Activated B cell treated with CpG ODN at 0.5 μM for 24 hours (primary cell): ENCODE measurements at regions not wholly inside any gene's neighbourhood (a gene's known extent, or its start where the extent isn't known, plus 50 kb on each side); places are given as distances from the start of the nearest gene placed in this dataset.
"Not testable (repeated sequence)": the region's sequence is repeated elsewhere in the genome, so short reads cannot be mapped to it uniquely, and the experiment has no call there.

Experiments used
- ATAC-seq: fragments of 200-7000 bp; cut with Tn5 transposase; one replicate; pipeline ENCODE4 v1.10.0; 2021; ENCODE audit warnings: low read depth, mild to moderate bottlenecking, moderate library complexity
- CTCF ChIA-PET: fragments of 350-600 bp; sonication (Branson Sonifier 250); formaldehyde crosslinking; loops from one replicate; lab custom pipeline; 2021; ENCODE audit warnings: antibody characterized with exemption; lab: Charles Lee
- POLR2A ChIA-PET: fragments of 350-600 bp; sonication (Branson Sonifier 250); formaldehyde crosslinking; loops from one replicate; lab custom pipeline; 2021; ENCODE audit warnings: antibody characterized with exemption; lab: Charles Lee
- DNase-seq: peaks from one replicate; pipeline ENCODE4 v3.0.0; 2022
- H3K27ac Mint-ChIP-seq: one replicate; pipeline ENCODE4 v1.8.0; 2020; ENCODE audit warnings: mixed read lengths
- H3K27me3 Mint-ChIP-seq: one replicate; pipeline ENCODE4 v1.8.0; 2021; ENCODE audit warnings: mixed read lengths
- H3K36me3 Mint-ChIP-seq: one replicate; pipeline ENCODE4 v1.8.0; 2021; ENCODE audit warnings: low read depth, mixed read lengths
- H3K4me1 Mint-ChIP-seq: one replicate; pipeline ENCODE4 v1.8.0; 2021; ENCODE audit warnings: mixed read lengths
- H3K4me3 Mint-ChIP-seq: one replicate; pipeline ENCODE4 v1.8.0; 2020; ENCODE audit warnings: mild to moderate bottlenecking, mixed read lengths
- H3K9me3 Mint-ChIP-seq: one replicate; pipeline ENCODE4 v1.8.0; 2020; ENCODE audit warnings: mixed read lengths
- CTCF ChIP-seq: fragments of 200-600 bp; IDR thresholded peaks from one replicate; pipeline ENCODE4 v1.8.0; 2022; ENCODE audit warnings: antibody characterized with exemption, mild to moderate bottlenecking
- intact Hi-C: fragments of 100-400 bp; cut with micrococcal nuclease; formaldehyde crosslinking; loops from one replicate; pipeline ENCODE4 v1.15.1; 2024

GRCh38 chr12:131231032-131231980, 277.6 kb downstream of the ADGRD1 start:
- Mint-ChIP-seq H3K9me3 (no peaks in the 10 kb centered on the region), H3K36me3 (no peaks in the 10 kb centered on the region), H3K27ac (no peak overlapping the region), H3K27me3 (peaks cover 19% of the 10 kb centered on the region), H3K4me1 (no peaks in the 10 kb centered on the region), H3K4me3 (no peak overlapping the region)
- no peak for DNase-seq
- POLR2A ChIA-PET: no interaction called here
- TF ChIP-seq CTCF: no peak
- no peak for ATAC-seq
- intact Hi-C loops: no loop called here
- CTCF ChIA-PET: no interaction called here

- Mint-ChIP-seq H3K4me3 (no peak overlapping the region), H3K4me1 (no peaks in the 10 kb centered on the region), H3K36me3 (no peaks in the 10 kb centered on the region), H3K27me3 (peaks cover 22% of the 10 kb centered on the region), H3K9me3 (no peaks in the 10 kb centered on the region), H3K27ac (no peak overlapping the region)
- DNase-seq: no peak
- ChIA-PET CTCF (no interaction called here), POLR2A (no interaction called here)
- TF ChIP-seq CTCF: no peak
- intact Hi-C loops: no loop called here
- ATAC-seq: no peak
These were observed 278.3 kb downstream of the ADGRD1 start for GRCh38 chr12:131232036-131232435.

GRCh38 chr12:131232872-131233271, 279.2 kb downstream of the ADGRD1 start:
- H3K36me3 Mint-ChIP-seq, H3K4me3 Mint-ChIP-seq, DNase-seq, ATAC-seq, H3K9me3 Mint-ChIP-seq, H3K27ac Mint-ChIP-seq, H3K4me1 Mint-ChIP-seq, POLR2A ChIA-PET, CTCF ChIA-PET, intact Hi-C loops: not testable (repeated sequence)
- peaks cover 25% of the 10 kb centered on the region for H3K27me3 Mint-ChIP-seq

- POLR2A ChIA-PET, H3K4me1 Mint-ChIP-seq, intact Hi-C loops, CTCF ChIA-PET, ATAC-seq, H3K36me3 Mint-ChIP-seq, H3K9me3 Mint-ChIP-seq, DNase-seq, H3K4me3 Mint-ChIP-seq, H3K27ac Mint-ChIP-seq: not testable (repeated sequence)
- peaks cover 16% of the 10 kb centered on the region for H3K27me3 Mint-ChIP-seq
These were observed 280.4 kb downstream of the ADGRD1 start for GRCh38 chr12:131233850-131234789.

GRCh38 chr12:131234841-131235271, 281.1 kb downstream of the ADGRD1 start:
- POLR2A ChIA-PET, DNase-seq, H3K9me3 Mint-ChIP-seq, H3K27ac Mint-ChIP-seq, H3K4me1 Mint-ChIP-seq, H3K36me3 Mint-ChIP-seq, intact Hi-C loops, ATAC-seq, H3K4me3 Mint-ChIP-seq, CTCF ChIA-PET: not testable (repeated sequence)
- peaks cover 15% of the 10 kb centered on the region for H3K27me3 Mint-ChIP-seq

- no peak overlapping the region for H3K27ac Mint-ChIP-seq
- CTCF ChIA-PET: no interaction called here
- H3K4me3 Mint-ChIP-seq: no peak overlapping the region
- POLR2A ChIA-PET: no interaction called here
- H3K27me3 Mint-ChIP-seq: peaks cover 8% of the 10 kb centered on the region
- H3K9me3 Mint-ChIP-seq: no peaks in the 10 kb centered on the region
- TF ChIP-seq CTCF: no peak
- H3K36me3 Mint-ChIP-seq: no peaks in the 10 kb centered on the region
- no peaks in the 10 kb centered on the region for H3K4me1 Mint-ChIP-seq
- ATAC-seq (no peak), DNase-seq (no peak)
- intact Hi-C loops: no loop called here
These were observed 282.2 kb downstream of the ADGRD1 start for GRCh38 chr12:131235871-131236271.
